Prostate gland (tissue), 2 donors: ENCODE measurements at regions not wholly inside any gene's neighbourhood (a gene's known extent, or its start where the extent isn't known, plus 50 kb on each side); places are given as distances from the start of the nearest gene placed in this dataset.

Source experiments
- DNase-seq: peaks from one replicate; pipeline ENCODE4 v3.0.0-alpha.2; 2019; ENCODE audit warnings: low spot score
- H3K27ac ChIP-seq, 2 donors: fragments of 200-600 bp; sonication (generic); 2 replicates each; pipeline ENCODE4 v1.5.1; 2017 to 2019
- H3K27me3 ChIP-seq: fragments of 200-600 bp; sonication (generic); replicated peaks from 2 replicates; pipeline ENCODE4 v1.5.1; 2019; ENCODE audit not compliant: insufficient read depth
- H3K36me3 ChIP-seq, 2 donors: fragments of 200-600 bp; sonication (generic); 1 replicate in 1 of 2; 2 replicates in 1 of 2; pipeline versions ENCODE4 v1.5.1 to v1.8.1; 2017 to 2019
- H3K4me1 ChIP-seq: fragments of 200-600 bp; sonication (generic); replicated peaks from 2 replicates; pipeline ENCODE4 v1.5.1; 2019
- H3K4me3 ChIP-seq, 2 donors: fragments of 200-600 bp; sonication (generic); 2 replicates each; pipeline ENCODE4 v1.5.1; 2017 to 2019
- H3K9me3 ChIP-seq: fragments of 200-600 bp; sonication (generic); 2 replicates; pipeline ENCODE4 v1.5.1; 2017
- POLR2A ChIP-seq: fragments of 450-650 bp; IDR thresholded peaks from one replicate; pipeline ENCODE4 v1.6.1; 2016; ENCODE audit warnings: antibody characterized with exemption, mild to moderate bottlenecking
- POLR2AphosphoS5 ChIP-seq: sonication (generic); formaldehyde crosslinking; IDR thresholded peaks from one replicate; pipeline ENCODE4 v1.6.1; 2017; ENCODE audit warnings: antibody characterized with exemption
- WGBS: methylation state at CpG from one replicate; pipeline ENCODE4 v1.1.5; 2018; 5-methylcytosine and 5-hydroxymethylcytosine counted together
- intact Hi-C: fragments of 100-400 bp; cut with DNase I; formaldehyde crosslinking; loops from one replicate; pipeline ENCODE4 v1.14.2; 2022
- TF ChIP-seq, protein P1 (sequence below), 4 experiments: fragments of 200-600 bp in 2 of 4; fragments of 450-650 bp in 2 of 4; sonication (generic) in 2 of 4; IDR thresholded peaks; 1 replicate in 3 of 4; 2 replicates in 1 of 4; pipeline ENCODE4 v1.5.1; 2016 to 2019; ENCODE audit warnings: antibody characterized with exemption in 4 of 4, mild to moderate bottlenecking in 2 of 4, moderate library complexity in 2 of 4

DNA sequence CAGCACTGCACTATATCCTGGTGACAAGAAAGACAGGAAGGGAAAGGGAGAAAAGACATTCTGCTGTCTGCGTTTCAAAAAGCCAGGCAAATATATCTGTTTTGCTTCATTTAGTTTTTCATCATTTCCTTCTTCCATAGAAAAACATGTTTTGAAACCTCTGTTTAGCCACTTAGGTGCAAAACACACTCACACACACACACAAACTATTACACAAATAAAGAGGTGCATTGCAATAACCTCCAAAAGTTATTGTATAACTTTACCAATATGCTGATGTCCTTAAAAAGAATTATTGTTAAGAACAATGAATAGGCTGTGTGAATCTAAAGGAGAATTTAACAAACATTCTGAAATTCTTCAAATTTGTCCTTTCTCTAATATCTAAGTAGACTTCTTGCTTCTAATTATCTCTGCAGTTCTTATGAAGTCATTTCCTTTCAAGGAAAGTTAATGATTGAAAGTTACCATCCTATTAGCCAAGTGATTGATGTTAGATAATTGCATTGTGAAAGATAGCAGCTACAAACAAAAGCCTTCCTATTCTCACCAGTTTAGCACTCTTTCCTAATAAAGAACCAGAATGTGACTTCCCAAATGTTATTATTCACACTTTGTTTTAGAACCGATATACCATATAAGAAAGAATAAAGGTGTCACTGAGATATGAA lies 516.7 kb downstream of the KCNJ3 start:
- no peaks in the 10 kb centered on the region for H3K4me1 ChIP-seq
- no peaks in the 10 kb centered on the region for H3K36me3 ChIP-seq
- no peaks in the 10 kb centered on the region for H3K27me3 ChIP-seq
- WGBS = 59% methylated on average over 2 of the region's 2 CpGs
- no peak overlapping the region for H3K4me3 ChIP-seq
- no peak for DNase-seq
- TF ChIP-seq POLR2A (no peak), POLR2AphosphoS5 (no peak)
- TF ChIP-seq, protein P1, sequence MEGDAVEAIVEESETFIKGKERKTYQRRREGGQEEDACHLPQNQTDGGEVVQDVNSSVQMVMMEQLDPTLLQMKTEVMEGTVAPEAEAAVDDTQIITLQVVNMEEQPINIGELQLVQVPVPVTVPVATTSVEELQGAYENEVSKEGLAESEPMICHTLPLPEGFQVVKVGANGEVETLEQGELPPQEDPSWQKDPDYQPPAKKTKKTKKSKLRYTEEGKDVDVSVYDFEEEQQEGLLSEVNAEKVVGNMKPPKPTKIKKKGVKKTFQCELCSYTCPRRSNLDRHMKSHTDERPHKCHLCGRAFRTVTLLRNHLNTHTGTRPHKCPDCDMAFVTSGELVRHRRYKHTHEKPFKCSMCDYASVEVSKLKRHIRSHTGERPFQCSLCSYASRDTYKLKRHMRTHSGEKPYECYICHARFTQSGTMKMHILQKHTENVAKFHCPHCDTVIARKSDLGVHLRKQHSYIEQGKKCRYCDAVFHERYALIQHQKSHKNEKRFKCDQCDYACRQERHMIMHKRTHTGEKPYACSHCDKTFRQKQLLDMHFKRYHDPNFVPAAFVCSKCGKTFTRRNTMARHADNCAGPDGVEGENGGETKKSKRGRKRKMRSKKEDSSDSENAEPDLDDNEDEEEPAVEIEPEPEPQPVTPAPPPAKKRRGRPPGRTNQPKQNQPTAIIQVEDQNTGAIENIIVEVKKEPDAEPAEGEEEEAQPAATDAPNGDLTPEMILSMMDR (IDR thresholded peaks at IDR 0.05) = no peak
- H3K9me3 ChIP-seq = no peaks in the 10 kb centered on the region
- intact Hi-C loops = no loop called here
- H3K27ac ChIP-seq = no peak overlapping the region

DNA sequence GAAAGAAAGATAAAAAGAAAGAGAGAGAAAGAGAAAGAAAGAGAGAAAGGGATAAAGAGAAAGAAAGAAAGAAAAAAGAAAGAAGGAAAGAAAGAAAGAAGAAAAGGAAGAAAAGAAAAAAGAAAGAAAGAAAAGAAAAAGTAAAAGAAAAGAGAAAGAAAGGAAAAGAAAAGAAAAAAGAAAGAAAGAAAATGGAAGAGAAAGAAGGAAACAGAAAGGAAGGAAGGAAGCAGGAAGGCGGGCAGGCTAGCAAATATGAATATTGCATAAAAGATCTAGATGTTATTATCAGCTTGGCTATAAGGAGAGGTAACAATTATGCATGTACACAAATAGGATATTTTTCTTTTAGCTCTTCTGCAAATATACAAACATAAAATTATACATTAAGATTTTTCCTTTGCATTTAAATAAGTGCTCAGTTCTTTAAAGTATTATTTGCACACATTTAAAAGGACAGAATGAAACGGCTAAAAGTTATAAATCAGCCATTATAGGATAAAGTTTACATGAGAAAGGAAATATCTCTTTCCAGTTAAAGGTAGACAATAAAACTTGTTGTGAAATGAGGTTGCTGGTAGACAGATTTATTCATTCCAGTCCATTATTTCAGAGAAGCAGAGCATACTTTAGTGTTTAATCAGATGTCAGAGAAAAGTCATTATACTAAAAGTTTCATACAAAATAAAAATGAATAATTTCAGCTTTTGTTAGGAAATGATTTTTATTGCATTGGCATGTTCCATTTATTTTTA lies 511.4 kb downstream of the KCNJ3 start:
- Histone ChIP-seq H3K27me3 (no peaks in the 10 kb centered on the region), H3K4me3 (no peak overlapping the region), H3K36me3 (no peaks in the 10 kb centered on the region), H3K27ac (no peak overlapping the region), H3K4me1 (no peaks in the 10 kb centered on the region), H3K9me3 (no peaks in the 10 kb centered on the region)
- TF ChIP-seq POLR2AphosphoS5 (no peak), POLR2A (no peak)
- TF ChIP-seq, protein P1 (IDR thresholded peaks at IDR 0.05) = no peak
- intact Hi-C loops = no loop called here
- DNase-seq = no peak
- 24% methylated on average over 2 of the region's 2 CpGs for WGBS

DNA sequence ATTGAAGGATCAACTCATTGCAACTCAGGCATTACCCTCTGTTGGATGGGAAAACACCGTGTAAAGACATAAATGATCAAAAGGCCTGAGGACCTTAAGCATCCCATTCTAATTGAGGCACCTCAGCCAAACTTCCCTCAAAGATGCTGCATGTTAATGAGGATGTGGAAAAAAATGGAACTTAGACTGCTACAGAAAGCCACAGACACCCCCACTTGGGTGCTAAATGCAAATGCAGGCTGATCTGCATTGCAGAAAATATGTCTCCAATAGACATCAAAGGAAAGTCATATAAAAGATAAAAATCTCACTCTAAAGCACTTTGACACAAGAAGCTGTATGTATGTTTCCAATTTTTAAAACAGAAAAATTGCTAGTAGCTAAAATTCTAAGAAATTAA lies 504.7 kb downstream of the KCNJ3 start:
- Histone ChIP-seq H3K4me3 (no peak overlapping the region), H3K9me3 (no peaks in the 10 kb centered on the region), H3K4me1 (no peaks in the 10 kb centered on the region), H3K27me3 (no peaks in the 10 kb centered on the region), H3K27ac (no peak overlapping the region), H3K36me3 (no peaks in the 10 kb centered on the region)
- TF ChIP-seq, protein P1 (IDR thresholded peaks at IDR 0.05) = no peak
- TF ChIP-seq POLR2AphosphoS5 (no peak), POLR2A (no peak)
- WGBS = 73% methylated on average over 1 of the region's 1 CpG
- intact Hi-C loops = no loop called here
- DNase-seq = no peak

DNA sequence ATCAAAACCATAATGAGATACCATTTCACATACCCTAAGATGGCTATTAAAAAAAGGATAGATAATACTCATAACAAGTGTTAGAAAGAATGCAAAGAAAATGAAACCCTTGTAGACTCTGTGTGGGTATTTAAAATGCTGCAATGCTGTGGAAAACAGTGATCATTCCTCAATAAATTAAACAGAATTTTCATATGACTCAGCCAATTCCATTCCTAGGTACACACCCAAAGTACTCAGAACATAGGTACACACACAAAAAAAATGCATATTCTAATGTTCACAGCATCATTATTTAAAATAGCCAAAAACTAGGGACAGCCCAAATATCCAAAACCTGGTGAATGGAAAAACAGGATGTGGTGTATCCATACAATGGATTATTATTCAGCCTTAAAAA lies 502.3 kb downstream of the KCNJ3 start:
- no peak overlapping the region for H3K27ac ChIP-seq
- no peak for DNase-seq
- intact Hi-C loops = no loop called here
- H3K4me3 ChIP-seq = no peak overlapping the region
- H3K27me3 ChIP-seq = no peaks in the 10 kb centered on the region
- H3K36me3 ChIP-seq = no peaks in the 10 kb centered on the region
- no peaks in the 10 kb centered on the region for H3K9me3 ChIP-seq
- TF ChIP-seq POLR2AphosphoS5 (no peak), POLR2A (no peak)
- TF ChIP-seq, protein P1 (IDR thresholded peaks at IDR 0.05) = no peak
- no peaks in the 10 kb centered on the region for H3K4me1 ChIP-seq

DNA sequence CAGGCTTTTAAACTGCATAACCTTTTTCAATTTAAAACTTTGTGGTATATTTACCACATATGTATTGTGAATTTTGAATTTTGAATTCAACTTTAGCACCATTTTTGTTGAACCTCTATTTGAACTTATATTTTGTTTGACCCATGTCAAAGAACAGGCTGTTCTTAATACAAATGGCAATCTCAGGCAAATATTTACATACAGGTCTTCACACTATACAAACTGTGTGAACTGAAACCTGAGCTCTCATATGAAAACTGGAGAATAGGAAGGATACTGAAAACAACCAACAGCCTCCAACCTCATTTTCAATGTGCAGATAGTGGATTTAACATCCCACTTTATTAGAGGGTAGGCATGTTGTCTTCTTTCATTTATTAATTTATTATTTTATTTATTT lies 491.8 kb downstream of the KCNJ3 start:
- no peak for DNase-seq
- H3K4me1 ChIP-seq = no peaks in the 10 kb centered on the region
- no peak overlapping the region for H3K4me3 ChIP-seq
- H3K9me3 ChIP-seq = no peaks in the 10 kb centered on the region
- H3K27me3 ChIP-seq = no peaks in the 10 kb centered on the region
- H3K27ac ChIP-seq = no peak overlapping the region
- no peaks in the 10 kb centered on the region for H3K36me3 ChIP-seq
- intact Hi-C loops = no loop called here
- TF ChIP-seq, protein P1 (IDR thresholded peaks at IDR 0.05) = no peak
- TF ChIP-seq POLR2AphosphoS5 = no peak
- TF ChIP-seq POLR2A = no peak
